A673 (cell line): ENCODE measurements at regions not wholly inside any gene's neighbourhood (a gene's known extent, or its start where the extent isn't known, plus 50 kb on each side); places are given as distances from the start of the nearest gene placed in this dataset.

Experiments used
- EZH2 ChIP-seq: fragments of 200-600 bp; sonication (generic); IDR thresholded peaks from 2 replicates; pipeline ENCODE4 v1.6.1; 2017; ENCODE audit warnings: borderline replicate concordance, low read depth, mild to moderate bottlenecking, mixed read lengths, antibody characterized with exemption, low read length; ENCODE audit not compliant: poor library complexity, severe bottlenecking
- TF ChIP-seq, protein P1 (sequence below): fragments of 300-800, 200-600 bp; sonication (generic); conservative IDR thresholded peaks from 2 replicates; pipeline ENCODE4 v1.5.1; 2017; ENCODE audit warnings: low read depth, mild to moderate bottlenecking, antibody characterized with exemption, low read length, moderate library complexity, mixed read lengths

DNA sequence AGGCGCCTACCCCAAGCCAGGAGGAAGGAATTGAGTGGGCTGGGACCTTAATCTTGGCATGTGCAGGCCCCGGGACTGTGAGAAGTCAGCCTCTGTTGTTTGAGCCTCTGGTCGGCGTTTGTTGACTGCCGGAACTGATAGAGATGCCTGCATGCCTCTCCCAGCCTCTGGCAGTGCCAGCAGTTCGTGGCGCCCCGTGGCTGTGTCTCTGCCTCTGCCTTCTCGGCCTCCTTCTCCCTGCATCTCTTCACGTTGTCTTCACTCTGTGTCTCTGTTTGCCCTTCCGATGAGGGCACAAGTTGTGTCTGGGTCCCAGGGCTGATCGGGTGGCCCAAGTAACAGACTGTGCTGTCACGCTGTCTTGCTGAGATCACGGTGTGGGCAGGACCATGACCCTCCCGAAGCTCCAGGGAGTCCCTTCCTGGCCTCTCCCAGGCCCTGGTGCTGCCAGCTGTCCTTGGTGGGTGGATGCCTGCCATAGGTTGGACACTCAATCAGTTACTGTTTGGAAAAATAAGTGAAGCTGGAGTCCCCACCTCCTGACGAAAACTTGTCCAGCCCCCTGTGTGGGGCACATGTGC lies 133.5 kb upstream of the LPCAT1 start:
- TF ChIP-seq, protein P1, sequence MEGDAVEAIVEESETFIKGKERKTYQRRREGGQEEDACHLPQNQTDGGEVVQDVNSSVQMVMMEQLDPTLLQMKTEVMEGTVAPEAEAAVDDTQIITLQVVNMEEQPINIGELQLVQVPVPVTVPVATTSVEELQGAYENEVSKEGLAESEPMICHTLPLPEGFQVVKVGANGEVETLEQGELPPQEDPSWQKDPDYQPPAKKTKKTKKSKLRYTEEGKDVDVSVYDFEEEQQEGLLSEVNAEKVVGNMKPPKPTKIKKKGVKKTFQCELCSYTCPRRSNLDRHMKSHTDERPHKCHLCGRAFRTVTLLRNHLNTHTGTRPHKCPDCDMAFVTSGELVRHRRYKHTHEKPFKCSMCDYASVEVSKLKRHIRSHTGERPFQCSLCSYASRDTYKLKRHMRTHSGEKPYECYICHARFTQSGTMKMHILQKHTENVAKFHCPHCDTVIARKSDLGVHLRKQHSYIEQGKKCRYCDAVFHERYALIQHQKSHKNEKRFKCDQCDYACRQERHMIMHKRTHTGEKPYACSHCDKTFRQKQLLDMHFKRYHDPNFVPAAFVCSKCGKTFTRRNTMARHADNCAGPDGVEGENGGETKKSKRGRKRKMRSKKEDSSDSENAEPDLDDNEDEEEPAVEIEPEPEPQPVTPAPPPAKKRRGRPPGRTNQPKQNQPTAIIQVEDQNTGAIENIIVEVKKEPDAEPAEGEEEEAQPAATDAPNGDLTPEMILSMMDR: no peak
- TF ChIP-seq EZH2: no peak
